ENCODE measurements at regions not wholly inside any gene's neighbourhood (a gene's known extent, or its start where the extent isn't known, plus 50 kb on each side); places are given as distances from the start of the nearest gene placed in this dataset.
A peak's percentile ranks its signal among the peaks of the same experiment; 100 is the strongest.

DNA sequence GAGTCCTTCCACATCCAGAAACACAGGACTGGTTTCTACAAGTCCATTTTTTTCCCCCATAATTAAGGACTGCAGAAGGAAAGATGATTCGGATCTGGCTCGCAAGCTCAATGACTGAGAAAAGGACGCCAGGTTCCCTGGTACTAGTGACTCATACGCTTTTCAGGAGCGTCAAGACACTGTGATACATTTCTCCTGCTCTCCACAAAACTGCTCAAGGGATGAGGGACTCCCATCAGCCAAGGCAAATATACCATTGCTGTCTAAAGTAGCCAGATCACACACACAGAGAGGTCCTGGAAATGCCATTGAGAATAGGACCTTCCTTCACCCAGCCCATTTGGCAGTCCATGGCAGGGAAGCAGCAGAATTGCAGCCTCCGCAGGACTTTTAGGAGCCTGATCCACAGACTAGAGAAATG is 253.6 kb upstream of the IRF2BP2 start:
- no peak overlapping the region for H3K4me3 ChIP-seq (ENCODE audit: low read depth, low read length)

DNA sequence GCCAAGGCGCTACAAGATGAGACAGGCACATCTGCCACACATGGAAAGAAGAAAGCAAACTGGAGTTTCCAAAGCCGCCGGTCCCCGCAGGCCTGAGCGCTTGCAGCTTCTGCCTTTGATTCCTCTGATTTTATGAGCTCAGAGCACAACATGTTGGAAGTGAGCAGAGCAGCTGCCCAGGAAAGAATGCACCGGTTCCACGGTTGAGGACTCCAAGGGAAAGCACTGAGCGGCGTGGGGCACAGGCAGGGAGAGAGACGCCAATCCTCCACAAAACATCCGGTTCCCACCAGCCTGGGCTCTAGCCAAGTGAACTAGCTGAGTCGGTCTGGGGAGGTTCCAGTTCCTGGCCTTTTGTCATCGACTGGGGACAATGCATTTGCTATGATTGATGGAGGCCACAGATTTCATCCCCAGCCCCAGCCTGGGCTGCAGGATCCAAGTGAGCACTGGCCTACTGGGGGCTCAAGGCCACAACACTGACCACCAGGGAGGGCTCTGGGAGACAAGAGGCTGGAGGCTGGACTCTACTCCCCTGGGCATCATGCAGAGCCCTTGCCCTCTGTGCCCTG is 253.1 kb upstream of the IRF2BP2 start:
- Histone ChIP-seq H3K27me3 (ENCODE audit: control insufficient read depth, insufficient read depth, low read length) (no peaks in the 10 kb centered on the region), H3K36me3 (ENCODE audit: control insufficient read depth, insufficient read depth, low read length) (no peaks in the 10 kb centered on the region), H3K4me3 (ENCODE audit: low read depth, low read length) (no peak overlapping the region)
- CTCF ChIA-PET: interaction anchor here (0.6 to 1.5 kb wide), 2 partner anchors 13 to 231 kb away, joined by 3 to 5 read pairs; no protein-coding TSS in a partner anchor
- POLR2A ChIA-PET: no interaction called here
- DNase-seq (ENCODE audit: low read depth): peak; percentile 47
- TF ChIP-seq, protein P1, sequence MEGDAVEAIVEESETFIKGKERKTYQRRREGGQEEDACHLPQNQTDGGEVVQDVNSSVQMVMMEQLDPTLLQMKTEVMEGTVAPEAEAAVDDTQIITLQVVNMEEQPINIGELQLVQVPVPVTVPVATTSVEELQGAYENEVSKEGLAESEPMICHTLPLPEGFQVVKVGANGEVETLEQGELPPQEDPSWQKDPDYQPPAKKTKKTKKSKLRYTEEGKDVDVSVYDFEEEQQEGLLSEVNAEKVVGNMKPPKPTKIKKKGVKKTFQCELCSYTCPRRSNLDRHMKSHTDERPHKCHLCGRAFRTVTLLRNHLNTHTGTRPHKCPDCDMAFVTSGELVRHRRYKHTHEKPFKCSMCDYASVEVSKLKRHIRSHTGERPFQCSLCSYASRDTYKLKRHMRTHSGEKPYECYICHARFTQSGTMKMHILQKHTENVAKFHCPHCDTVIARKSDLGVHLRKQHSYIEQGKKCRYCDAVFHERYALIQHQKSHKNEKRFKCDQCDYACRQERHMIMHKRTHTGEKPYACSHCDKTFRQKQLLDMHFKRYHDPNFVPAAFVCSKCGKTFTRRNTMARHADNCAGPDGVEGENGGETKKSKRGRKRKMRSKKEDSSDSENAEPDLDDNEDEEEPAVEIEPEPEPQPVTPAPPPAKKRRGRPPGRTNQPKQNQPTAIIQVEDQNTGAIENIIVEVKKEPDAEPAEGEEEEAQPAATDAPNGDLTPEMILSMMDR (IDR thresholded peaks at IDR 0.05; ENCODE audit: insufficient read depth, low read depth, low read length): no peak

More for the DNA sequence above, 253.6 kb upstream of the IRF2BP2 start:
- DNase-seq (ENCODE audit: low read depth): no peak
- POLR2A ChIA-PET: no interaction called here
- CTCF ChIA-PET: interaction anchor here (0.6 kb wide), 1 partner anchor 11 kb away, joined by 3 read pairs; no protein-coding TSS in a partner anchor
- Histone ChIP-seq H3K27me3 (ENCODE audit: control insufficient read depth, insufficient read depth, low read length) (no peaks in the 10 kb centered on the region), H3K36me3 (ENCODE audit: control insufficient read depth, insufficient read depth, low read length) (no peaks in the 10 kb centered on the region)
- TF ChIP-seq, protein P1 (IDR thresholded peaks at IDR 0.05; ENCODE audit: insufficient read depth, low read depth, low read length): no peak

DNA sequence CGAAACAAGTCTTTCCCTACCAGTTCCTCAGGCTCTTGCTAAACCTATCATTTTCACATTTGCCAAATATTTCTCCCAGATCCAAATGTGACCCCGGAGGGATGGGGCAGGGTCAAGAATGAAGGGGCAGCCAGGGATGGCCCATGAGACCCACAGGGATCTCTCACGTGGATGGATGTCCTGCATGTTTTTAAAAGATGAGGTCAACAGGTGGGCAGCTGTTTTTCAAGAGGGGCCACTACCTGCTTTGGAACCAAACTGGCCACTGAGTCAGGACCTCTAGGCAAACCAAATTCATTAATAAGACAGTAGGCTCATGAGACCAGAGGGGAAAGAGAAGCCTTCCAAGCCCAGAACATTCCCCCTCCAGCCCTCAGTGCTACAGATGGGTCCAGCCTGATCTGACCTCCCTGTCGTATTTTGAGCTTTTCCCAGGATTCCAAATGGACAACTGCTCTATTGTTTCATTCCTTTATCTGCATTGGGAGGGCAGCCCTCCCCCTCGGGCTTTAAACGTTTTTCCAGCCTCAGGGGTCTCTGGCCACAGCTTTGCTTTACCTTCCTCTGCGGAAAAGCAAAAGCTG is 252.5 kb upstream of the IRF2BP2 start:
- Histone ChIP-seq H3K36me3 (ENCODE audit: control insufficient read depth, insufficient read depth, low read length) (no peaks in the 10 kb centered on the region), H3K27me3 (ENCODE audit: control insufficient read depth, insufficient read depth, low read length) (no peaks in the 10 kb centered on the region), H3K4me3 (ENCODE audit: low read depth, low read length) (no peak overlapping the region)
- no peak for DNase-seq (ENCODE audit: low read depth)
- TF ChIP-seq, protein P1 (IDR thresholded peaks at IDR 0.05; ENCODE audit: insufficient read depth, low read depth, low read length): no peak
- ChIA-PET POLR2A (no interaction called here), CTCF (interaction anchor here (0.6 to 1.5 kb wide), 2 partner anchors 12 to 231 kb away, joined by 3 to 5 read pairs; no protein-coding TSS in a partner anchor)

DNA sequence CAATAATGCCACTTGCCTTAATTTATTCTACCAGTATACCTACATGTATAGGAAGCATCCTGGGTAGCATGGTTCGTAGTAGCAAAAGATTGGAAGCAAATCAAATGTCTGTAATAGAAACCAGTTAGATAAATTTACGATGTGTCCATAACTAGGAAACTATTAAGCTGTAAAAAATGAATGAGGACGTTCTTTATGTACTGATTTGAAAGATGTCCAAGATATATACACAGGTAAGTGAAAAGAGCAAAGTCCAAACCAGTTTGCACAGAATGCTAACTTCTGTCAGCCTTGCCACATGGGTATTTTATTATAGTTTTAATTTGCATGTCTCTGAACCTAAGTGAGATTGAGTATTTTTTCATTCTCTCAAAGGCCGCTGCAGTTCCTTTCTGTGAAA is 251.8 kb upstream of the IRF2BP2 start:
- Histone ChIP-seq H3K27me3 (ENCODE audit: control insufficient read depth, insufficient read depth, low read length) (no peaks in the 10 kb centered on the region), H3K4me3 (ENCODE audit: low read depth, low read length) (no peak overlapping the region), H3K36me3 (ENCODE audit: control insufficient read depth, insufficient read depth, low read length) (no peaks in the 10 kb centered on the region)
- POLR2A ChIA-PET: no interaction called here
- CTCF ChIA-PET: interaction anchor here (1.5 kb wide), 1 partner anchor 11 kb away, joined by 5 read pairs; no protein-coding TSS in a partner anchor
- TF ChIP-seq, protein P1 (IDR thresholded peaks at IDR 0.05; ENCODE audit: insufficient read depth, low read depth, low read length): no peak
- DNase-seq (ENCODE audit: low read depth): no peak

DNA sequence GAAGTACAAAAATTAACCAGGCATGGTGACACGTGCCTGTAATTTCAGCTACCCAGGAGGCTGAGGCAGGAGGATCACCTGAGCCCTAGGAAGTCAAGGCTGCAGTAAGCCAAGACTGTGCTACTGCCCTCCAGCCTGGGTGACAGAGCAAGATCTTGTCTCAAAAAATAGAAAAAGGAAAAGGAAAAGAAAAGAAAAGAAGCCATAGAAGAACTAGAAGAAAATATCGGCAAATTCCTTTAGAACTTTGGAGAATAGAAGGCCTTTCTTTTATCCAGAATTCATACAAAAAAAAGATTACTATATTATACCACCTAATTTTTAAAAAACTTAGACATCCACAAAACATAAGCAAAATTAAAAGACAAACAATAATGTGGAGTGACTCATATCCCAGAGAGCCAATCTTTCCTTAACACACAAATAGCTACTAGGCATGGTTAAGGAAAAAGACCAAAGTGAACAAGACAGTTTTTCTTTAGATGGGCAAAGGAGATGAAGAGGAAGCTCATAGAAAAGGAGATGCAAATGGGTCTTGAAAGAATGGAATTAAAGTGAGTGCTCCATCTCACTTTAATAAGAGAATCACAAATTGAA is 251.1 kb upstream of the IRF2BP2 start:
- Histone ChIP-seq H3K27me3 (ENCODE audit: control insufficient read depth, insufficient read depth, low read length) (no peaks in the 10 kb centered on the region), H3K36me3 (ENCODE audit: control insufficient read depth, insufficient read depth, low read length) (no peaks in the 10 kb centered on the region), H3K4me3 (ENCODE audit: low read depth, low read length) (no peak overlapping the region)
- TF ChIP-seq, protein P1 (IDR thresholded peaks at IDR 0.05; ENCODE audit: insufficient read depth, low read depth, low read length): no peak
- ChIA-PET POLR2A (no interaction called here), CTCF (no interaction called here)
- DNase-seq (ENCODE audit: low read depth): no peak

All from BJ (cell line).